ENCODE measurements at regions not wholly inside any gene's neighbourhood (a gene's known extent, or its start where the extent isn't known, plus 50 kb on each side); places are given as distances from the start of the nearest gene placed in this dataset.
"Not testable (repeated sequence)": the region's sequence is repeated elsewhere in the genome, so short reads cannot be mapped to it uniquely, and the experiment has no call there.

DNA sequence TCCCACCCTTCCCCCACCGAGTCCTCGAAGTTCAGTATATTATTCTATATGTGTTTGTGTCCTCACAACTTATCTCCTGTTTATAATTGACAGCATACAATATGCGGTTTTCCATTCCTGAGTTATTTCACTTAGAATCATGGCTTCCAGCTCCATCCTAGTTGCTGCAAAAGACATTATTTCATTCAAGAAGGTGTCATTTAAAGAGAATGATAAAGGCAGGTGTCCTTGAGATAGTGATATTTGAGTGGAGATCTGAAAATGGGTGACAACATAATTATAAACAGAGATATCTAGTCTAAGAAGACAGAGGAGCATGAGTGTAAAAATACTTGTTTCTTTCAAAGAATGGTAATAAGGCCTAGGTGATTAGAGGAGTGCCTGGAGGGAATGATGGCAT lies 876.8 kb downstream of the SLC6A15 start:
- Mint-ChIP-seq H3K4me3 (no peak overlapping the region), H3K36me3 (ENCODE audit: low read depth) (no peaks in the 10 kb centered on the region), H3K27ac (no peak overlapping the region), H3K4me1 (ENCODE audit: low read depth) (no peaks in the 10 kb centered on the region), H3K27me3 (ENCODE audit: insufficient read depth) (no peaks in the 10 kb centered on the region), H3K9me3 (peaks cover 15% of the 10 kb centered on the region)
- intact Hi-C loops (cut with micrococcal nuclease), result no loop called here
- DNase-seq (ENCODE audit: low spot score), result no peak

DNA sequence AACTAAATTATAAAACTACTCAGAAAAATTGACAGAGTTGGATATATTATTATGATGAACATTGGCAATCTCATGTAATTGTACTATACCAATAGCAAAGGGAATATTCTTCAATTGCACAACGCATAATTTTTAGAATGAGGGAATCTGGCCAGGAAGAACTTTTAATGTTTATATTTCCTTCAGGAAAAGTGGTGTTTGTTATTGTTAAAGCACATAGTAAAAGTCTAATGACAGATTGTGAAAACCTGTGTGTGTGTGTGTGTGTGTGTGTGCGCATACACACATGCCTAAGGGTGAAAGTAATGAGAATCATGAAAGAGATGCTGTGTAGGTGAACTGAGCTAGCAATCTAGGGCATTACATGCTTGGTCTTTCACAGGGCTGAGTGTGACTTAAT lies 877.7 kb downstream of the SLC6A15 start:
- Mint-ChIP-seq H3K36me3 (ENCODE audit: low read depth) (no peaks in the 10 kb centered on the region), H3K27ac (no peak overlapping the region), H3K27me3 (ENCODE audit: insufficient read depth) (no peaks in the 10 kb centered on the region), H3K4me1 (ENCODE audit: low read depth) (no peaks in the 10 kb centered on the region), H3K9me3 (peaks cover 15% of the 10 kb centered on the region), H3K4me3 (no peak overlapping the region)
- intact Hi-C loops (cut with micrococcal nuclease), result no loop called here
- DNase-seq (ENCODE audit: low spot score), result no peak

GRCh38 chr12:84033162-84033561 lies 879.4 kb downstream of the SLC6A15 start:
- no peaks in the 10 kb centered on the region for H3K36me3 Mint-ChIP-seq (ENCODE audit: low read depth)
- no peaks in the 10 kb centered on the region for H3K4me1 Mint-ChIP-seq (ENCODE audit: low read depth)
- H3K27ac Mint-ChIP-seq, result no peak overlapping the region
- peaks cover 7% of the 10 kb centered on the region for H3K9me3 Mint-ChIP-seq
- H3K4me3 Mint-ChIP-seq, result no peak overlapping the region
- intact Hi-C loops (cut with micrococcal nuclease), result no loop called here
- no peaks in the 10 kb centered on the region for H3K27me3 Mint-ChIP-seq (ENCODE audit: insufficient read depth)
- DNase-seq (ENCODE audit: low spot score), result no peak

DNA sequence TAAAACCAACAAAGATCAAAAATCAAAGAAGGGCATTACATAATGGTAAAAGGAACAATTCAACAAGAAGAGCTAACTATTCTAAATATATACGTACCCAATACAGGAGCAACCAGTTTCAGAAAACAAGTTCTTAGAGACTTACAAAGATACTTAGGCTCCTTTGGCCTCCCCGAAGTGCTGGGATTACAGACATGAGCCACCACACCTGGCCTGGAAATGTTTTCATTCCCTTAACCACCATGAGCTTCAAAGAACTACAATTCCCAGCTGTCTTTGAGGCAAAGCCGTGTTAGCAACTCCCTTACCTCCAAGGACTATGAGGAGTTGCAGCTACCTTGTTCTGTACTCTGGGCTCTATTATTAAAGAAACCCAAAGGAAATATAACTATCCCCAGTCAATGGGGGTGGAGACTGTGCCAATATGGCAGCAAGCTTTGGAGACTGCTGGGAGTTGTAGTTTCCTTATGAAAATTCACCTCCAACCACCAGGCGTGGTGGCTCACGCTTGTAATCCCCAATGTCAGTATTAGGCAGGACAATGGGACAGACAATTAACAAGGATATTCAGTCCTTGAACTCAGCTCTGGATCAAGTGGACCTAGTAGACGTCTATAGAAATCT lies 893.9 kb downstream of the SLC6A15 start:
- H3K27me3 Mint-ChIP-seq (ENCODE audit: insufficient read depth); DNase-seq (ENCODE audit: low spot score); H3K4me1 Mint-ChIP-seq (ENCODE audit: low read depth); intact Hi-C loops (cut with micrococcal nuclease); H3K4me3 Mint-ChIP-seq; H3K36me3 Mint-ChIP-seq (ENCODE audit: low read depth); H3K27ac Mint-ChIP-seq: not testable (repeated sequence)
- H3K9me3 Mint-ChIP-seq, result peaks cover 32% of the 10 kb centered on the region

DNA sequence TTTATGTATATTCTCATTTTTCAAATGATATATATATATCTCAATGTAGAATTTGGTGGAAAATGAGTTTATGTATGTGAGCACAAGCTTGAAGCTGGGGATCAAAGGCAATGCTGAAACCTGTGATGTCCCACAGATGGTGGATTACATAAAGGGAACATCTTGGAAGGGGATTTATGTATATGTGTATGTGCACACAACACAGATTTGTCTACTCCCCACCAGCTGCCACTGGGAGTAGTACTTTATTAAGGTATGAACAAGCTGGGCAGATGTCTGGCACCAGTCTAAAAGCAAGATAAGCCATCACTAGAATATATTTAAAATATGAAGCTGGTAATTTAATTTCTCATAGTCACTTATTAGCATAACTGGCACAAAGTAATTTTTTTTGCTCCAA lies 895.6 kb downstream of the SLC6A15 start:
- H3K4me1 Mint-ChIP-seq (ENCODE audit: low read depth), result no peaks in the 10 kb centered on the region
- H3K27ac Mint-ChIP-seq, result no peak overlapping the region
- no peak overlapping the region for H3K4me3 Mint-ChIP-seq
- no peaks in the 10 kb centered on the region for H3K36me3 Mint-ChIP-seq (ENCODE audit: low read depth)
- no peaks in the 10 kb centered on the region for H3K27me3 Mint-ChIP-seq (ENCODE audit: insufficient read depth)
- intact Hi-C loops (cut with micrococcal nuclease), result no loop called here
- H3K9me3 Mint-ChIP-seq, result peaks cover 37% of the 10 kb centered on the region
- DNase-seq (ENCODE audit: low spot score), result no peak

DNA sequence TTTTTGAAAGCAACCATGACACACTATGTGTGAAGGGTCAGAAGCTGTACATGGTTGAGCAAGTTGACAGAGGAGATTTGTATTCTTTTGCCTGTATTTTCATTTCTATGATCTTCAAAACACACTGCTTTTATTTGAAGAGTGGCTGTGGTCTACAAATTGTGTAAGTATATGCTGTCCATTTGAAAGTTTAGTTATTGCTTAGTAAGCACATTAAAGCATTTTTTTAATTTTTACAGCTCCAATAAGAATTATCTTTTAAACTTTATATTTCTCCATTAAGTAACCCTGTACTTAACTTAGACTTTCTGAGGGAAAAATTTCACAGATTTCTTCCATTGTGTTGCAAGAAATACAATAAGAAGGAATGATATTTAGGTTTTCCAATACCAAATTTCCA lies 915.2 kb downstream of the SLC6A15 start:
- Mint-ChIP-seq H3K27me3 (ENCODE audit: insufficient read depth) (peaks cover 1% of the 10 kb centered on the region), H3K9me3 (no peaks in the 10 kb centered on the region), H3K4me3 (no peak overlapping the region), H3K36me3 (ENCODE audit: low read depth) (no peaks in the 10 kb centered on the region), H3K27ac (no peak overlapping the region), H3K4me1 (ENCODE audit: low read depth) (no peaks in the 10 kb centered on the region)
- intact Hi-C loops (cut with micrococcal nuclease), result no loop called here
- DNase-seq (ENCODE audit: low spot score), result no peak

GRCh38 chr12:83996671-83997070 lies 915.9 kb downstream of the SLC6A15 start:
- no peaks in the 10 kb centered on the region for H3K36me3 Mint-ChIP-seq (ENCODE audit: low read depth)
- peaks cover 1% of the 10 kb centered on the region for H3K27me3 Mint-ChIP-seq (ENCODE audit: insufficient read depth)
- no peak for DNase-seq (ENCODE audit: low spot score)
- no peaks in the 10 kb centered on the region for H3K4me1 Mint-ChIP-seq (ENCODE audit: low read depth)
- H3K9me3 Mint-ChIP-seq, result no peaks in the 10 kb centered on the region
- no peak overlapping the region for H3K27ac Mint-ChIP-seq
- intact Hi-C loops (cut with micrococcal nuclease), result no loop called here
- no peak overlapping the region for H3K4me3 Mint-ChIP-seq

- Mint-ChIP-seq H3K4me1 (ENCODE audit: low read depth) (no peaks in the 10 kb centered on the region), H3K9me3 (no peaks in the 10 kb centered on the region)
- intact Hi-C loops (cut with micrococcal nuclease), result no loop called here
Observed at GRCh38 chr12:83985084-83985483, 927.5 kb downstream of the SLC6A15 start.

DNA sequence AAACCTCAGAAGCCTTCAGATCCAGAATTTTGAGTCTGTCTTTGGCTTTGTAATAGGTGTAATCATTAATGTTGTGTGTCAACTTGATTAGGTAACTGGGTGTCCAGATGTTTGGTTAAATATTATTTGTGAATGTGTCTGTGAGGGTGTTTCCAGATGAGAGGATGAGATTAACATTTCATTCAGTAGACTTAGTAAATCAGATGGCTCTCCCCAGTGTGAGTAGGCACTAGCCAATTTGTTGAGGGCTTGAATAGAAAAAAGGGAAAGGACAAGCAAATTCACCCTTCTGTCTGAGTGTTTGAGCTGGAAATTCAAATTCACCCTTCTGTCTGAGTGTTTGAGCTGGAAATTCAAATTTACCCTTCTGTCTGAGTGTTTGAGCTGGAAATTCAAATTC lies 932.2 kb downstream of the SLC6A15 start:
- Mint-ChIP-seq H3K36me3 (ENCODE audit: low read depth) (no peaks in the 10 kb centered on the region), H3K4me3 (no peak overlapping the region), H3K4me1 (ENCODE audit: low read depth) (no peaks in the 10 kb centered on the region), H3K9me3 (no peaks in the 10 kb centered on the region), H3K27me3 (ENCODE audit: insufficient read depth) (no peaks in the 10 kb centered on the region), H3K27ac (no peak overlapping the region)
- intact Hi-C loops (cut with micrococcal nuclease), result no loop called here
- DNase-seq (ENCODE audit: low spot score), result no peak

More at GRCh38 chr12:83985084-83985483, 927.5 kb downstream of the SLC6A15 start:
- Mint-ChIP-seq H3K4me3 (no peak overlapping the region), H3K27me3 (ENCODE audit: insufficient read depth) (no peaks in the 10 kb centered on the region), H3K36me3 (ENCODE audit: low read depth) (no peaks in the 10 kb centered on the region), H3K27ac (no peak overlapping the region)
- DNase-seq (ENCODE audit: low spot score), result no peak

- intact Hi-C loops (cut with micrococcal nuclease), result no loop called here
- Mint-ChIP-seq H3K36me3 (ENCODE audit: low read depth) (no peaks in the 10 kb centered on the region), H3K27ac (no peak overlapping the region), H3K4me1 (ENCODE audit: low read depth) (no peaks in the 10 kb centered on the region), H3K9me3 (no peaks in the 10 kb centered on the region), H3K4me3 (no peak overlapping the region), H3K27me3 (ENCODE audit: insufficient read depth) (no peaks in the 10 kb centered on the region)
- no peak for DNase-seq (ENCODE audit: low spot score)
Observed at GRCh38 chr12:83979785-83980184, 932.8 kb downstream of the SLC6A15 start.

DNA sequence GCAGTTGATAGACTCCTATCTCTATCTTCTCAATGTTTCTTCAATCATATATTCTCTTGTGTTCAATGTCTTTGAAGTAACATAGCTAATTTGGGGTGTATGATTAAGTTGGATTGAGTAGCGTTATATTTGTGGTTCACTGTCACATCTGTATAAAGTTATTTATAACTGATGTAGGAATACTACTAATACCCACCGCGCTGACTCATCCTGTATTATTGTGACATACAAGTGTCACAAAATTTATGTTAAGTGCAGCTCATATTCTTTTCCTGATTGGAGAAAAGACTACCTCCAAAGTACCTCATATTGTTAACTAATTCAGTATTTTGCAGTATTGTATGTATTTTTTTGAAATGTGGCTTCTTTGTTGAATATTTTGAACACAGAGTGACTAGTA lies 940.8 kb downstream of the SLC6A15 start:
- no peak for DNase-seq (ENCODE audit: low spot score)
- Mint-ChIP-seq H3K4me1 (ENCODE audit: low read depth) (no peaks in the 10 kb centered on the region), H3K4me3 (no peak overlapping the region), H3K9me3 (no peaks in the 10 kb centered on the region), H3K27me3 (ENCODE audit: insufficient read depth) (no peaks in the 10 kb centered on the region), H3K27ac (no peak overlapping the region), H3K36me3 (ENCODE audit: low read depth) (no peaks in the 10 kb centered on the region)
- intact Hi-C loops (cut with micrococcal nuclease), result no loop called here

- H3K27ac Mint-ChIP-seq, result no peak overlapping the region
Observed at GRCh38 chr12:83960767-83961166, 951.8 kb downstream of the SLC6A15 start.

DNA sequence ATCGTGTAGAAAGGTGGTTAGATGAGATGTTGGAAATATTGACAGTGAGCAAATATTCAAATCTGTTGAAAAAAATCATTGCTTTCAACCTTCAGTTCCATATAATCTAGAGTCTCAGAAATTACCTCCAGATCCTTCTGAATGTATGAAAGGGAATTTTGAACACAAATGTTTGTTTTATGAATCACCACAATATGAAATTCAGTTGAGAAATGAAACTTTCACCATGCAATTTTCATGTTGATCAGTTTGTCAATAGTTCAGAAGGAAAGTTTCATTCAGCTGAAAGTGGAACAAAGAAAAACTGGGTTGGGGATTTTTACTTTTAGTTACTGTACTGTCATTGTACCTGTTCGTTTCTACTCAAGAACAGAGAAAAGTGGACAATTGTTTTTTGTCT lies 953.6 kb downstream of the SLC6A15 start:
- DNase-seq (ENCODE audit: low spot score), result no peak
- no peak overlapping the region for H3K27ac Mint-ChIP-seq
- no peaks in the 10 kb centered on the region for H3K4me1 Mint-ChIP-seq (ENCODE audit: low read depth)
- no peaks in the 10 kb centered on the region for H3K9me3 Mint-ChIP-seq
- H3K4me3 Mint-ChIP-seq, result no peak overlapping the region
- H3K27me3 Mint-ChIP-seq (ENCODE audit: insufficient read depth), result no peaks in the 10 kb centered on the region
- H3K36me3 Mint-ChIP-seq (ENCODE audit: low read depth), result no peaks in the 10 kb centered on the region
- intact Hi-C loops (cut with micrococcal nuclease), result no loop called here

More at GRCh38 chr12:83960767-83961166, 951.8 kb downstream of the SLC6A15 start:
- Mint-ChIP-seq H3K9me3 (no peaks in the 10 kb centered on the region), H3K27me3 (ENCODE audit: insufficient read depth) (no peaks in the 10 kb centered on the region), H3K4me1 (ENCODE audit: low read depth) (no peaks in the 10 kb centered on the region), H3K36me3 (ENCODE audit: low read depth) (no peaks in the 10 kb centered on the region), H3K4me3 (no peak overlapping the region)
- intact Hi-C loops (cut with micrococcal nuclease), result no loop called here
- DNase-seq (ENCODE audit: low spot score), result no peak

GRCh38 chr12:83954956-83955601 lies 957.5 kb downstream of the SLC6A15 start:
- DNase-seq (ENCODE audit: low spot score), result no peak
- Mint-ChIP-seq H3K36me3 (ENCODE audit: low read depth) (no peaks in the 10 kb centered on the region), H3K4me3 (no peak overlapping the region), H3K4me1 (ENCODE audit: low read depth) (no peaks in the 10 kb centered on the region), H3K9me3 (no peaks in the 10 kb centered on the region), H3K27me3 (ENCODE audit: insufficient read depth) (no peaks in the 10 kb centered on the region), H3K27ac (no peak overlapping the region)
- intact Hi-C loops (cut with micrococcal nuclease), result no loop called here

Measured in activated T-helper 1 cell treated with anti-CD3 and anti-CD28 coated beads, Interleukin-12 subunit alpha, Interleukin-12 subunit beta, Interleukin-2, Interleukin-4 antibody, amounts not matched to agents 30 ng/mL and 10 ng/mL and 1 ng/mL, durations not matched to agents 14 hours and 24 hours and 36 hours (primary cell).